PC-3 (cell line): ENCODE measurements at regions not wholly inside any gene's neighbourhood (a gene's known extent, or its start where the extent isn't known, plus 50 kb on each side); places are given as distances from the start of the nearest gene placed in this dataset.
A peak's percentile ranks its signal among the peaks of the same experiment; 100 is the strongest.

ENCODE experiments used
- ATAC-seq: fragments of 200-7000 bp; cut with Tn5 transposase; 2 replicates; pipeline ENCODE4 v1.9.1; 2020; ENCODE audit warnings: mild to moderate bottlenecking, moderate library complexity
- BruUV-seq: library from RNA; stranded (reverse); fragments of 400-500 nt; replicated peaks from 2 replicates; lab custom pipeline; 2021; lab: Mats Ljungman, UMichigan
- CTCF ChIA-PET: fragments of 300-600 bp; sonication (Branson Sonifier 250); formaldehyde crosslinking; loops from one replicate; lab custom pipeline; 2022; ENCODE audit warnings: antibody characterized with exemption; lab: Charles Lee
- POLR2A ChIA-PET: fragments of 300-600 bp; sonication (Branson Sonifier 250); formaldehyde crosslinking; loops from one replicate; lab custom pipeline; 2022; ENCODE audit warnings: antibody characterized with exemption; ENCODE audit not compliant: unreplicated experiment; lab: Charles Lee
- DNase-seq: peaks from one replicate; pipeline ENCODE4 v3.0.0-alpha.2; 2015
- H2AFZ ChIP-seq: fragments of 300-600 bp; sonication (generic); 2 replicates; pipeline ENCODE4 v1.6.0; 2016; ENCODE audit warnings: antibody characterized with exemption, low read length
- H3F3A ChIP-seq: fragments of 300-600 bp; sonication (generic); one replicate; pipeline ENCODE4 v1.6.0; 2017; ENCODE audit warnings: antibody characterized with exemption, low read length, control low read depth, mild to moderate bottlenecking; ENCODE audit not compliant: unreplicated experiment
- H3K27ac ChIP-seq: fragments of 300-600 bp; sonication (generic); 2 replicates; pipeline ENCODE4 v1.5.1; 2016; ENCODE audit warnings: mild to moderate bottlenecking, low read length
- H3K27me3 ChIP-seq: fragments of 300-600 bp; sonication (generic); 2 replicates; pipeline ENCODE4 v1.6.1; 2016; ENCODE audit warnings: low read length, mixed read lengths
- H3K36me3 ChIP-seq: fragments of 300-600 bp; sonication (generic); 2 replicates; pipeline ENCODE4 v1.6.1; 2016; ENCODE audit warnings: low read depth, mixed run types, low read length, mixed read lengths
- H3K4me1 ChIP-seq: fragments of 300-600 bp; sonication (generic); 2 replicates; pipeline ENCODE4 v1.5.1; 2016; ENCODE audit warnings: low read length; ENCODE audit not compliant: insufficient read depth
- H3K4me2 ChIP-seq: fragments of 300-600 bp; sonication (generic); 2 replicates; pipeline ENCODE4 v1.6.0; 2016; ENCODE audit warnings: low read length
- H3K4me3 ChIP-seq: fragments of 300-600 bp; sonication (generic); 2 replicates; pipeline ENCODE4 v1.5.1; 2016; ENCODE audit warnings: mild to moderate bottlenecking, low read length, mixed read lengths
- H3K79me2 ChIP-seq: fragments of 300-600 bp; sonication (generic); 2 replicates; pipeline ENCODE4 v1.6.1; 2017; ENCODE audit warnings: low read length, mixed read lengths
- H3K9ac ChIP-seq: fragments of 300-600 bp; sonication (generic); 2 replicates; pipeline ENCODE4 v1.6.0; 2016; ENCODE audit warnings: mild to moderate bottlenecking, low read length
- H3K9me2 ChIP-seq: fragments of 300-600 bp; sonication (generic); replicated peaks from 2 replicates; pipeline ENCODE4 v1.6.1; 2016; ENCODE audit warnings: mixed run types, low read length, mixed read lengths
- H3K9me3 ChIP-seq: fragments of 300-600 bp; sonication (generic); 2 replicates; pipeline ENCODE4 v1.6.1; 2016; ENCODE audit warnings: low read length, mixed read lengths
- H4K20me1 ChIP-seq: fragments of 300-600 bp; sonication (generic); 2 replicates; pipeline ENCODE4 v1.6.1; 2016; ENCODE audit warnings: low read length, mixed read lengths
- EZH2 ChIP-seq: fragments of 300-600 bp; sonication (generic); IDR thresholded peaks from one replicate; pipeline ENCODE4 v1.6.1; 2017; ENCODE audit warnings: antibody characterized with exemption, mild to moderate bottlenecking, low read length; ENCODE audit not compliant: unreplicated experiment
- EZH2phosphoT487 ChIP-seq: fragments of 300-600 bp; sonication (generic); IDR thresholded peaks from 2 replicates; pipeline ENCODE4 v1.6.1; 2018; ENCODE audit warnings: mild to moderate bottlenecking, antibody characterized with exemption, low read length, borderline replicate concordance
- intact Hi-C: fragments of 100-400 bp; cut with micrococcal nuclease; formaldehyde crosslinking; loops from 2 replicates; pipeline ENCODE4 v1.9.0; 2023
- TF ChIP-seq, protein P1 (sequence below): fragments of 300-600 bp; sonication (generic); conservative IDR thresholded peaks from 2 replicates; pipeline ENCODE4 v1.5.1; 2017; ENCODE audit warnings: antibody characterized with exemption, low read depth, mild to moderate bottlenecking, low read length

DNA sequence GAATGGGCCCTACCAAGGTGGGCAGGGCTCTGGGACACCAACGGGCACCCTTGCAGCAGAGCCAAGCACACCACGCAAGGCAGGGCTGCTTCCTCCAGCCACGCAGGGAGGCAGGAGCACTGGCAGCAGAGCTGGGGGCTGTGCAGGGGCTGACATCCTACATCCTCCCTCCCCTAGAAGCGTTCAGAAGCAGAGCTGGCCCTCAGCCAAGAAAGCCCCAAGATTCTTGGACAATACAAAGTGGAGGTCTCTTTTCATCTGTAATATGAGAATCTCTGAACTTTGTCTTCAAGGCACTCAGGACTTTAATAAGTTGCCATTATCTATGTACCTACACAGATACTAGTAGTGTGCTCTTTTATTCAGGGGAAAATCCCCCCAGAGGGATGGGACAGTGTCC is 128.1 kb upstream of the AGAP1 start:
- H3K27me3 ChIP-seq = no peaks in the 10 kb centered on the region
- intact Hi-C loops = no loop called here
- CTCF ChIA-PET = no interaction called here
- POLR2A ChIA-PET = no interaction called here
- DNase-seq = no peak
- no peak for TF ChIP-seq EZH2
- no peak for TF ChIP-seq EZH2phosphoT487
- TF ChIP-seq, protein P1, sequence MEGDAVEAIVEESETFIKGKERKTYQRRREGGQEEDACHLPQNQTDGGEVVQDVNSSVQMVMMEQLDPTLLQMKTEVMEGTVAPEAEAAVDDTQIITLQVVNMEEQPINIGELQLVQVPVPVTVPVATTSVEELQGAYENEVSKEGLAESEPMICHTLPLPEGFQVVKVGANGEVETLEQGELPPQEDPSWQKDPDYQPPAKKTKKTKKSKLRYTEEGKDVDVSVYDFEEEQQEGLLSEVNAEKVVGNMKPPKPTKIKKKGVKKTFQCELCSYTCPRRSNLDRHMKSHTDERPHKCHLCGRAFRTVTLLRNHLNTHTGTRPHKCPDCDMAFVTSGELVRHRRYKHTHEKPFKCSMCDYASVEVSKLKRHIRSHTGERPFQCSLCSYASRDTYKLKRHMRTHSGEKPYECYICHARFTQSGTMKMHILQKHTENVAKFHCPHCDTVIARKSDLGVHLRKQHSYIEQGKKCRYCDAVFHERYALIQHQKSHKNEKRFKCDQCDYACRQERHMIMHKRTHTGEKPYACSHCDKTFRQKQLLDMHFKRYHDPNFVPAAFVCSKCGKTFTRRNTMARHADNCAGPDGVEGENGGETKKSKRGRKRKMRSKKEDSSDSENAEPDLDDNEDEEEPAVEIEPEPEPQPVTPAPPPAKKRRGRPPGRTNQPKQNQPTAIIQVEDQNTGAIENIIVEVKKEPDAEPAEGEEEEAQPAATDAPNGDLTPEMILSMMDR = no peak
- BruUV-seq = no TSS peak
- no peaks in the 10 kb centered on the region for H3K79me2 ChIP-seq
- no peak overlapping the region for H3K27ac ChIP-seq
- H3K4me1 ChIP-seq = no peaks in the 10 kb centered on the region
- no peak overlapping the region for H3K9ac ChIP-seq
- no peaks in the 10 kb centered on the region for H3K36me3 ChIP-seq
- no peaks in the 10 kb centered on the region for H3F3A ChIP-seq
- H2AFZ ChIP-seq = no peak overlapping the region
- ATAC-seq = no peak
- no peaks in the 10 kb centered on the region for H4K20me1 ChIP-seq
- no peak overlapping the region for H3K4me3 ChIP-seq
- no peaks in the 10 kb centered on the region for H3K9me2 ChIP-seq
- no peak overlapping the region for H3K4me2 ChIP-seq
- H3K9me3 ChIP-seq = no peaks in the 10 kb centered on the region

DNA sequence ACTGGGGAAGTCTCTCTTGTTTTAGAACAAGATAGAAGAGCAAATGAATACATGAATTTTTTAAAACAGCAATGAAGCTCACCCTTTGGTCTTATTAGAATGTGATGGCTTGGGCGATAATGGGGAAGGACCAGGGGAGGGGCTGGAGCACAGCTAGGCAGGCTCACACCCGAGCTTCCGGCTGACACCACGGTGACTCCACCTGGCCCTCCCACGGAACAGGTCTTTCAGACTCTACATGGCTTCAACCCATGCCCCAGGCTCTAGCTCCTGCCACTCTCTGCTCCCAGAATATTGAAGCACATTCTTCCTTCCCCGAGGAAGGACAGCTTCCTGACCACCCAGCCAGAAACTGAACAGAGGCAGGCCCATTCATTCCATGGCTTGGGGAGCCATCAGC is 127.5 kb upstream of the AGAP1 start:
- ATAC-seq = no peak
- CTCF ChIA-PET = no interaction called here
- intact Hi-C loops = no loop called here
- no peak for DNase-seq
- H3K9me2 ChIP-seq = no peaks in the 10 kb centered on the region
- no peak overlapping the region for H3K27ac ChIP-seq
- H2AFZ ChIP-seq = no peak overlapping the region
- H3K4me1 ChIP-seq = no peaks in the 10 kb centered on the region
- no peak overlapping the region for H3K4me2 ChIP-seq
- no peaks in the 10 kb centered on the region for H4K20me1 ChIP-seq
- no peaks in the 10 kb centered on the region for H3K36me3 ChIP-seq
- POLR2A ChIA-PET = no interaction called here
- no peaks in the 10 kb centered on the region for H3K79me2 ChIP-seq
- H3K9ac ChIP-seq = no peak overlapping the region
- no peaks in the 10 kb centered on the region for H3K9me3 ChIP-seq
- H3K27me3 ChIP-seq = no peaks in the 10 kb centered on the region
- BruUV-seq = no TSS peak
- no peak overlapping the region for H3K4me3 ChIP-seq
- H3F3A ChIP-seq = no peaks in the 10 kb centered on the region
- TF ChIP-seq EZH2phosphoT487 (no peak), EZH2 (no peak)
- TF ChIP-seq, protein P1 = no peak

DNA sequence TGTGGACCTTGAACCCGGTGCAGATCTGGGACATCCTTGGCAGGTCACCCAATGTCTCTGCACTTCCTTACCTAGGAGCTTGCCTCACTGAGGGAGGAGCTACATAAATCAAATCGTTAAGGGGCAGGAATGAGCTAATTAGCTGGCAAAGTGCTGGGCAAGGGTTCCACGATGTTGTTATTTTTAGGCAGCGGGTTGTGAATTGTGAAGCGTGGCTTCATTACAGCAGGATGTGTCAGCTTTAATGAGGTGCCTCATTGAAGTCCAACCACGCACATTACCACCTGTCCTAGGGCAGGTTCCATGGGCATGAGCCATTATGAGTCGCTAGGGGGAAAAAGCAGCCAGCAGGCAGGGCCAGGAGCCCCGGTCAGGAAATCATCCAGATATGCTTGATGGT is 127.0 kb upstream of the AGAP1 start:
- no peaks in the 10 kb centered on the region for H3K79me2 ChIP-seq
- ChIA-PET POLR2A (no interaction called here), CTCF (interaction anchor here (0.5 kb wide), 1 partner anchor 36 kb away, joined by 4 read pairs; no protein-coding TSS in a partner anchor)
- no peak overlapping the region for H3K4me2 ChIP-seq
- TF ChIP-seq EZH2phosphoT487 (no peak), EZH2 (no peak)
- TF ChIP-seq, protein P1 = no peak
- no peaks in the 10 kb centered on the region for H4K20me1 ChIP-seq
- DNase-seq (peak; percentile 21), ATAC-seq (no peak)
- H3K27ac ChIP-seq = no peak overlapping the region
- no peak overlapping the region for H2AFZ ChIP-seq
- no peaks in the 10 kb centered on the region for H3F3A ChIP-seq
- no peaks in the 10 kb centered on the region for H3K9me2 ChIP-seq
- intact Hi-C loops = no loop called here
- no peaks in the 10 kb centered on the region for H3K9me3 ChIP-seq
- no peak overlapping the region for H3K4me3 ChIP-seq
- no peaks in the 10 kb centered on the region for H3K36me3 ChIP-seq
- H3K4me1 ChIP-seq = no peaks in the 10 kb centered on the region
- H3K9ac ChIP-seq = no peak overlapping the region
- H3K27me3 ChIP-seq = no peaks in the 10 kb centered on the region
- BruUV-seq = no TSS peak
